ENCODE measurements at regions not wholly inside any gene's neighbourhood (a gene's known extent, or its start where the extent isn't known, plus 50 kb on each side); places are given as distances from the start of the nearest gene placed in this dataset.

DNA sequence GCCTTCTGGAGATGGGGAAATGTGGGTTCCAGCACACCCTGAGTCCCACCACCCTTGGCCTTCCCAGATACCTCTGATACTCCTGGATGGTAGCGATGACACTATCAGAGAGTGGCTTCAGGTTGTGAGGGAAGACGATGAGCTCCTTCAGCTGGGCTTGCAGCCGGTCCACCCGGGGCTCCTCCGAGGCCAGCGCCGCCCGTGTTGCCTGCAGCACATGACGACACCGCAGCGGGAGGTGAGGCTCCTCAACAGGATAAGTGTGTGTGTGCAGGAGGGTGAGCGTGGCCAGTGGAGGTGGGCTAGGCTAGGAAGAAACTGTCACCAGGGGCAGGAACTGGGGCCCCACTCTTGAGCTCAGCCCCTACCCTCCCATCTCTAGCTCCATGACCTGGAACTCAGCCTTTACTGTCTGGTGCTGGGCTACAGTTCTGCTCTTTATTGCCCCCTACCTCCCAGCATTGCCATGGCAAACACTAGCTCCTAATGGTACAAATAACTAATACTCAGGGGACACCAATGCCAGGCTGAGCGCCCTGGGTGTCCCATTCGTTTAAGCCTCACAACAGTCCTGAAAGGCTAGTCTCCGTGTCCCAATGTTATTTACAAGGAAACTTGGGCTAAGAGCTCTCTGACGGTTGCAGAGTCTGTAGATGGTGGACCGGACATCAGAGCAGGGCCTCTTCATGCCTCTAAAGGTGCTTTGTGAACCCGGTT lies 64.1 kb downstream of the SYNE3 start:
- TF ChIP-seq, protein P1, sequence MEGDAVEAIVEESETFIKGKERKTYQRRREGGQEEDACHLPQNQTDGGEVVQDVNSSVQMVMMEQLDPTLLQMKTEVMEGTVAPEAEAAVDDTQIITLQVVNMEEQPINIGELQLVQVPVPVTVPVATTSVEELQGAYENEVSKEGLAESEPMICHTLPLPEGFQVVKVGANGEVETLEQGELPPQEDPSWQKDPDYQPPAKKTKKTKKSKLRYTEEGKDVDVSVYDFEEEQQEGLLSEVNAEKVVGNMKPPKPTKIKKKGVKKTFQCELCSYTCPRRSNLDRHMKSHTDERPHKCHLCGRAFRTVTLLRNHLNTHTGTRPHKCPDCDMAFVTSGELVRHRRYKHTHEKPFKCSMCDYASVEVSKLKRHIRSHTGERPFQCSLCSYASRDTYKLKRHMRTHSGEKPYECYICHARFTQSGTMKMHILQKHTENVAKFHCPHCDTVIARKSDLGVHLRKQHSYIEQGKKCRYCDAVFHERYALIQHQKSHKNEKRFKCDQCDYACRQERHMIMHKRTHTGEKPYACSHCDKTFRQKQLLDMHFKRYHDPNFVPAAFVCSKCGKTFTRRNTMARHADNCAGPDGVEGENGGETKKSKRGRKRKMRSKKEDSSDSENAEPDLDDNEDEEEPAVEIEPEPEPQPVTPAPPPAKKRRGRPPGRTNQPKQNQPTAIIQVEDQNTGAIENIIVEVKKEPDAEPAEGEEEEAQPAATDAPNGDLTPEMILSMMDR (IDR thresholded peaks at IDR 0.05) = no peak
- TF ChIP-seq POLR2A (IDR thresholded peaks at IDR 0.05) = no peak

Data from prostate gland (tissue), 2 donors.